Endothelial cell (in vitro differentiated cells): ENCODE measurements at regions not wholly inside any gene's neighbourhood (a gene's known extent, or its start where the extent isn't known, plus 50 kb on each side); places are given as distances from the start of the nearest gene placed in this dataset.

ENCODE experiments used
- DNase-seq: peaks from one replicate; pipeline ENCODE4 v3.0.0; 2021; ENCODE audit warnings: low spot score
- H3K27ac Mint-ChIP-seq: one replicate; pipeline ENCODE4 v1.8.0; 2021; ENCODE audit warnings: mixed read lengths, inconsistent platforms; ENCODE audit not compliant: unreplicated experiment
- H3K27me3 Mint-ChIP-seq: one replicate; pipeline ENCODE4 v1.8.0; 2021; ENCODE audit warnings: mild to moderate bottlenecking, moderate library complexity, mixed read lengths, inconsistent platforms; ENCODE audit not compliant: unreplicated experiment
- H3K36me3 Mint-ChIP-seq: one replicate; pipeline ENCODE4 v1.8.0; 2021; ENCODE audit warnings: mild to moderate bottlenecking, low read depth, mixed read lengths, inconsistent platforms; ENCODE audit not compliant: unreplicated experiment
- H3K4me1 Mint-ChIP-seq: one replicate; pipeline ENCODE4 v1.8.0; 2021; ENCODE audit warnings: mild to moderate bottlenecking, mixed read lengths, inconsistent platforms; ENCODE audit not compliant: unreplicated experiment
- H3K4me3 Mint-ChIP-seq: one replicate; pipeline ENCODE4 v1.8.0; 2021; ENCODE audit warnings: mild to moderate bottlenecking, mixed read lengths, inconsistent platforms; ENCODE audit not compliant: unreplicated experiment
- H3K9me3 Mint-ChIP-seq: one replicate; pipeline ENCODE4 v1.8.0; 2021; ENCODE audit warnings: mixed read lengths, inconsistent platforms; ENCODE audit not compliant: unreplicated experiment
- CTCF ChIP-seq: fragments of 200-600 bp; sonication (generic); IDR thresholded peaks from one replicate; pipeline ENCODE4 v1.5.0; 2021; ENCODE audit warnings: antibody characterized with exemption; ENCODE audit not compliant: unreplicated experiment

- Mint-ChIP-seq H3K27ac (no peak overlapping the region), H3K36me3 (no peaks in the 10 kb centered on the region), H3K9me3 (no peaks in the 10 kb centered on the region), H3K27me3 (peaks cover 2% of the 10 kb centered on the region), H3K4me1 (no peaks in the 10 kb centered on the region), H3K4me3 (no peak overlapping the region)
- DNase-seq, result no peak
- no peak for TF ChIP-seq CTCF
Observed at GRCh38 chr20:51195990-51196389, 173.1 kb upstream of the KCNG1 start.

- no peaks in the 10 kb centered on the region for H3K4me1 Mint-ChIP-seq
- H3K27me3 Mint-ChIP-seq, result peaks cover 2% of the 10 kb centered on the region
- no peak for TF ChIP-seq CTCF
- H3K27ac Mint-ChIP-seq, result no peak overlapping the region
- no peaks in the 10 kb centered on the region for H3K9me3 Mint-ChIP-seq
- H3K36me3 Mint-ChIP-seq, result no peaks in the 10 kb centered on the region
- H3K4me3 Mint-ChIP-seq, result no peak overlapping the region
- no peak for DNase-seq
Observed at GRCh38 chr20:51195419-51195901, 172.6 kb upstream of the KCNG1 start.

GRCh38 chr20:51193066-51193772 lies 170.3 kb upstream of the KCNG1 start:
- Mint-ChIP-seq H3K9me3 (no peaks in the 10 kb centered on the region), H3K4me3 (no peak overlapping the region), H3K4me1 (no peaks in the 10 kb centered on the region), H3K27ac (no peak overlapping the region), H3K27me3 (peaks cover 5% of the 10 kb centered on the region), H3K36me3 (no peaks in the 10 kb centered on the region)
- no peak for TF ChIP-seq CTCF
- no peak for DNase-seq

- H3K36me3 Mint-ChIP-seq, result no peaks in the 10 kb centered on the region
- no peak overlapping the region for H3K4me3 Mint-ChIP-seq
- peaks cover 4% of the 10 kb centered on the region for H3K4me1 Mint-ChIP-seq
- H3K27ac Mint-ChIP-seq, result no peak overlapping the region
- no peak for TF ChIP-seq CTCF
- H3K9me3 Mint-ChIP-seq, result no peaks in the 10 kb centered on the region
- DNase-seq, result no peak
- peaks cover 6% of the 10 kb centered on the region for H3K27me3 Mint-ChIP-seq
Observed at GRCh38 chr20:51190783-51191180, 167.9 kb upstream of the KCNG1 start.
